GM23338 (cell line): ENCODE measurements at regions not wholly inside any gene's neighbourhood (a gene's known extent, or its start where the extent isn't known, plus 50 kb on each side); places are given as distances from the start of the nearest gene placed in this dataset.

Experiments
- ATAC-seq: fragments of 200-7000 bp; cut with Tn5 transposase; 3 replicates; pipeline ENCODE4 v1.9.1; 2020
- DNase-seq: peaks from one replicate; pipeline ENCODE4 v3.0.0-alpha.2; 2015; ENCODE audit warnings: low spot score
- H2AFZ ChIP-seq: fragments of 200-600 bp; sonication (generic); 2 replicates; pipeline ENCODE4 v1.8.0; 2016; ENCODE audit warnings: antibody characterized with exemption, mild to moderate bottlenecking, moderate library complexity
- H3F3A ChIP-seq: fragments of 200-600 bp; sonication (generic); replicated peaks from 2 replicates; pipeline ENCODE4 v1.8.0; 2017; ENCODE audit warnings: antibody characterized with exemption, mixed run types, low read depth
- H3K27ac ChIP-seq: fragments of 200-600 bp; sonication (generic); 2 replicates; pipeline ENCODE4 v1.6.1; 2016; ENCODE audit warnings: low read depth
- H3K27me3 ChIP-seq: fragments of 200-600 bp; sonication (generic); 2 replicates; pipeline ENCODE4 v1.8.0; 2016; ENCODE audit warnings: mild to moderate bottlenecking, mixed run types, moderate library complexity; ENCODE audit not compliant: insufficient read depth
- H3K36me3 ChIP-seq: fragments of 200-600 bp; sonication (generic); 2 replicates; pipeline ENCODE4 v1.8.0; 2016; ENCODE audit warnings: mild to moderate bottlenecking; ENCODE audit not compliant: insufficient read depth
- H3K4me1 ChIP-seq: fragments of 200-600 bp; sonication (generic); 2 replicates; pipeline ENCODE4 v1.8.0; 2016; ENCODE audit warnings: mild to moderate bottlenecking, moderate library complexity; ENCODE audit not compliant: insufficient read depth
- H3K4me2 ChIP-seq: fragments of 200-600 bp; sonication (generic); 2 replicates; pipeline ENCODE4 v1.7.1; 2017; ENCODE audit warnings: mixed run types
- H3K4me3 ChIP-seq: fragments of 200-600 bp; sonication (generic); 2 replicates; pipeline ENCODE4 v1.6.1; 2016; ENCODE audit warnings: mixed run types
- H3K79me2 ChIP-seq: fragments of 200-600 bp; sonication (generic); replicated peaks from 2 replicates; pipeline ENCODE4 v1.8.0; 2017; ENCODE audit warnings: mild to moderate bottlenecking; ENCODE audit not compliant: insufficient read depth
- H3K9me2 ChIP-seq: fragments of 200-600 bp; sonication (generic); 2 replicates; pipeline ENCODE4 v1.8.0; 2017; ENCODE audit not compliant: insufficient read depth
- H4K20me1 ChIP-seq: fragments of 200-600 bp; sonication (generic); replicated peaks from 2 replicates; pipeline ENCODE4 v1.8.0; 2017; ENCODE audit warnings: mild to moderate bottlenecking; ENCODE audit not compliant: insufficient read depth
- H3K27ac Mint-ChIP-seq: 2 replicates; pipeline ENCODE4 v1.8.0; 2020; ENCODE audit warnings: inconsistent platforms, mild to moderate bottlenecking, moderate library complexity, mixed read lengths
- H3K27me3 Mint-ChIP-seq: 3 replicates; pipeline ENCODE4 v1.8.0; 2022; ENCODE audit warnings: low read depth, mild to moderate bottlenecking, moderate library complexity, mixed read lengths, inconsistent platforms; ENCODE audit not compliant: insufficient read depth, poor library complexity
- H3K36me3 Mint-ChIP-seq: 3 replicates; pipeline ENCODE4 v1.8.0; 2021; ENCODE audit warnings: low read depth, mild to moderate bottlenecking, inconsistent platforms, moderate library complexity, mixed read lengths
- H3K4me1 Mint-ChIP-seq: 3 replicates; pipeline ENCODE4 v1.8.0; 2020; ENCODE audit warnings: mild to moderate bottlenecking, inconsistent platforms, mixed read lengths
- H3K4me3 Mint-ChIP-seq: 3 replicates; pipeline ENCODE4 v1.8.0; 2021; ENCODE audit warnings: moderate library complexity, mild to moderate bottlenecking, inconsistent platforms, mixed read lengths
- H3K9me3 Mint-ChIP-seq: 3 replicates; pipeline ENCODE4 v1.8.0; 2020; ENCODE audit warnings: moderate library complexity, mild to moderate bottlenecking, inconsistent platforms, mixed read lengths
- CREB1 ChIP-seq: fragments of 250-450 bp; sonication (Bioruptor Pico); IDR thresholded peaks from 2 replicates; pipeline ENCODE4 v1.5.0; 2020; ENCODE audit warnings: low read depth, mild to moderate bottlenecking, moderate library complexity
- CTCF ChIP-seq, 2 experiments: fragments of 200-600 bp in 1 of 2; sonication (generic) in 1 of 2; conservative IDR thresholded peaks; 2 replicates each; pipeline versions ENCODE4 v1.5.1 to v1.6.1; 2016 to 2017; ENCODE audit warnings: antibody characterized with exemption in 2 of 2, low read depth in 2 of 2, mild to moderate bottlenecking in 2 of 2, moderate library complexity in 1 of 2
- EZH2 ChIP-seq: fragments of 200-600 bp; sonication (generic); IDR thresholded peaks from one replicate; pipeline ENCODE4 v1.8.0; 2017; ENCODE audit warnings: antibody characterized with exemption, mild to moderate bottlenecking, low read depth; ENCODE audit not compliant: unreplicated experiment
- EZH2phosphoT487 ChIP-seq: fragments of 200-600 bp; sonication (generic); IDR thresholded peaks from one replicate; pipeline ENCODE4 v1.8.1; 2018; ENCODE audit warnings: antibody characterized with exemption; ENCODE audit not compliant: unreplicated experiment
- JUNB ChIP-seq: IDR thresholded peaks from one replicate; pipeline ENCODE4 v1.6.1; 2016; ENCODE audit warnings: antibody characterized with exemption; ENCODE audit not compliant: unreplicated experiment
- NANOG ChIP-seq: IDR thresholded peaks from 2 replicates; pipeline ENCODE4 v1.6.1; 2016; ENCODE audit warnings: antibody characterized with exemption, borderline replicate concordance
- POLR2AphosphoS5 ChIP-seq: IDR thresholded peaks from 2 replicates; pipeline ENCODE4 v1.6.1; 2016; ENCODE audit warnings: antibody characterized with exemption, low read depth
- REST ChIP-seq: IDR thresholded peaks from one replicate; pipeline ENCODE4 v1.6.1; 2018; ENCODE audit warnings: antibody characterized with exemption; ENCODE audit not compliant: unreplicated experiment
- STAT1 ChIP-seq: IDR thresholded peaks from one replicate; pipeline ENCODE4 v1.6.1; 2016; ENCODE audit warnings: antibody characterized with exemption; ENCODE audit not compliant: unreplicated experiment
- ZNF114 ChIP-seq: fragments of 250-450 bp; sonication (Bioruptor Pico); IDR thresholded peaks from 2 replicates; pipeline ENCODE4 v1.5.0; 2020; ENCODE audit warnings: mild to moderate bottlenecking, moderate library complexity
- ZNF331 ChIP-seq: fragments of 250-450 bp; sonication (Bioruptor Pico); IDR thresholded peaks from 2 replicates; pipeline ENCODE4 v1.5.0; 2020; ENCODE audit warnings: low read depth, mild to moderate bottlenecking, moderate library complexity
- TF ChIP-seq, protein P1 (sequence below): IDR thresholded peaks from 2 replicates; pipeline ENCODE4 v1.6.1; 2016; ENCODE audit warnings: antibody characterized with exemption
- TF ChIP-seq, protein P2 (sequence below): fragments of 250-450 bp; sonication (Bioruptor Pico); IDR thresholded peaks from 2 replicates; pipeline ENCODE4 v1.5.0; 2020; ENCODE audit warnings: mild to moderate bottlenecking, moderate library complexity

DNA sequence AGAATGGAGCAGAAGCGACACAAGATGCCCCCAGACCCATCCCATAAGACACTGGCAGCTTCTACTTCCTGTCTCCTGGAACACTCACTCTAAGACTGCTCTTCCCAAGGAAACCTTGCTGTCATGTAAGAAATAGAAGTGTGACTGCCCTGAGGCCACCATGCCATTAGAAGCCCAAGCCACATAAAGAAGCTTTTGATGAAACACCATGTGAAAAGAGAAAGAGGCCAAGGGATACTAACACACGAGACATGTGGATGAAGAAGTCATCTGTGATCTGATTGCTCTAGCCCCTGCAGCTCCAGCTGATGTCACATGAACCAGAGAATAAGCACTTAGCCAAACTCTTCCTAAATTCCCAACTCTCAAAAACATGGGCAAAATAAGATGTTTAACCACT, 117.9 kb upstream of the PCSK2 start:
- H3K4me3 Mint-ChIP-seq = no peak overlapping the region
- no peak overlapping the region for H2AFZ ChIP-seq
- ATAC-seq = no peak

More for the DNA sequence above, 117.9 kb upstream of the PCSK2 start:
- no peaks in the 10 kb centered on the region for H3K36me3 Mint-ChIP-seq
- H3K27ac Mint-ChIP-seq = no peak overlapping the region
- Histone ChIP-seq H3K4me1 (no peaks in the 10 kb centered on the region), H3F3A (no peaks in the 10 kb centered on the region), H3K4me3 (no peak overlapping the region), H3K27ac (no peak overlapping the region), H3K4me2 (no peak overlapping the region), H3K36me3 (no peaks in the 10 kb centered on the region), H3K79me2 (no peaks in the 10 kb centered on the region), H4K20me1 (no peaks in the 10 kb centered on the region), H3K27me3 (no peaks in the 10 kb centered on the region), H3K9me2 (no peaks in the 10 kb centered on the region)
- no peaks in the 10 kb centered on the region for H3K9me3 Mint-ChIP-seq
- TF ChIP-seq NANOG (no peak), STAT1 (no peak), CREB1 (CRISPR knock-in tag) (no peak), ZNF114 (no peak), REST (no peak), POLR2AphosphoS5 (no peak), EZH2 (no peak), EZH2phosphoT487 (no peak), JUNB (no peak), ZNF331 (CRISPR knock-in tag) (no peak), CTCF (conservative IDR thresholded peaks at IDR 0.05; ENCODE audit: low read depth in 2 of 2) (no peak)
- TF ChIP-seq, protein P1, sequence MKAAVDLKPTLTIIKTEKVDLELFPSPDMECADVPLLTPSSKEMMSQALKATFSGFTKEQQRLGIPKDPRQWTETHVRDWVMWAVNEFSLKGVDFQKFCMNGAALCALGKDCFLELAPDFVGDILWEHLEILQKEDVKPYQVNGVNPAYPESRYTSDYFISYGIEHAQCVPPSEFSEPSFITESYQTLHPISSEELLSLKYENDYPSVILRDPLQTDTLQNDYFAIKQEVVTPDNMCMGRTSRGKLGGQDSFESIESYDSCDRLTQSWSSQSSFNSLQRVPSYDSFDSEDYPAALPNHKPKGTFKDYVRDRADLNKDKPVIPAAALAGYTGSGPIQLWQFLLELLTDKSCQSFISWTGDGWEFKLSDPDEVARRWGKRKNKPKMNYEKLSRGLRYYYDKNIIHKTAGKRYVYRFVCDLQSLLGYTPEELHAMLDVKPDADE = no peak
- TF ChIP-seq, protein P2, sequence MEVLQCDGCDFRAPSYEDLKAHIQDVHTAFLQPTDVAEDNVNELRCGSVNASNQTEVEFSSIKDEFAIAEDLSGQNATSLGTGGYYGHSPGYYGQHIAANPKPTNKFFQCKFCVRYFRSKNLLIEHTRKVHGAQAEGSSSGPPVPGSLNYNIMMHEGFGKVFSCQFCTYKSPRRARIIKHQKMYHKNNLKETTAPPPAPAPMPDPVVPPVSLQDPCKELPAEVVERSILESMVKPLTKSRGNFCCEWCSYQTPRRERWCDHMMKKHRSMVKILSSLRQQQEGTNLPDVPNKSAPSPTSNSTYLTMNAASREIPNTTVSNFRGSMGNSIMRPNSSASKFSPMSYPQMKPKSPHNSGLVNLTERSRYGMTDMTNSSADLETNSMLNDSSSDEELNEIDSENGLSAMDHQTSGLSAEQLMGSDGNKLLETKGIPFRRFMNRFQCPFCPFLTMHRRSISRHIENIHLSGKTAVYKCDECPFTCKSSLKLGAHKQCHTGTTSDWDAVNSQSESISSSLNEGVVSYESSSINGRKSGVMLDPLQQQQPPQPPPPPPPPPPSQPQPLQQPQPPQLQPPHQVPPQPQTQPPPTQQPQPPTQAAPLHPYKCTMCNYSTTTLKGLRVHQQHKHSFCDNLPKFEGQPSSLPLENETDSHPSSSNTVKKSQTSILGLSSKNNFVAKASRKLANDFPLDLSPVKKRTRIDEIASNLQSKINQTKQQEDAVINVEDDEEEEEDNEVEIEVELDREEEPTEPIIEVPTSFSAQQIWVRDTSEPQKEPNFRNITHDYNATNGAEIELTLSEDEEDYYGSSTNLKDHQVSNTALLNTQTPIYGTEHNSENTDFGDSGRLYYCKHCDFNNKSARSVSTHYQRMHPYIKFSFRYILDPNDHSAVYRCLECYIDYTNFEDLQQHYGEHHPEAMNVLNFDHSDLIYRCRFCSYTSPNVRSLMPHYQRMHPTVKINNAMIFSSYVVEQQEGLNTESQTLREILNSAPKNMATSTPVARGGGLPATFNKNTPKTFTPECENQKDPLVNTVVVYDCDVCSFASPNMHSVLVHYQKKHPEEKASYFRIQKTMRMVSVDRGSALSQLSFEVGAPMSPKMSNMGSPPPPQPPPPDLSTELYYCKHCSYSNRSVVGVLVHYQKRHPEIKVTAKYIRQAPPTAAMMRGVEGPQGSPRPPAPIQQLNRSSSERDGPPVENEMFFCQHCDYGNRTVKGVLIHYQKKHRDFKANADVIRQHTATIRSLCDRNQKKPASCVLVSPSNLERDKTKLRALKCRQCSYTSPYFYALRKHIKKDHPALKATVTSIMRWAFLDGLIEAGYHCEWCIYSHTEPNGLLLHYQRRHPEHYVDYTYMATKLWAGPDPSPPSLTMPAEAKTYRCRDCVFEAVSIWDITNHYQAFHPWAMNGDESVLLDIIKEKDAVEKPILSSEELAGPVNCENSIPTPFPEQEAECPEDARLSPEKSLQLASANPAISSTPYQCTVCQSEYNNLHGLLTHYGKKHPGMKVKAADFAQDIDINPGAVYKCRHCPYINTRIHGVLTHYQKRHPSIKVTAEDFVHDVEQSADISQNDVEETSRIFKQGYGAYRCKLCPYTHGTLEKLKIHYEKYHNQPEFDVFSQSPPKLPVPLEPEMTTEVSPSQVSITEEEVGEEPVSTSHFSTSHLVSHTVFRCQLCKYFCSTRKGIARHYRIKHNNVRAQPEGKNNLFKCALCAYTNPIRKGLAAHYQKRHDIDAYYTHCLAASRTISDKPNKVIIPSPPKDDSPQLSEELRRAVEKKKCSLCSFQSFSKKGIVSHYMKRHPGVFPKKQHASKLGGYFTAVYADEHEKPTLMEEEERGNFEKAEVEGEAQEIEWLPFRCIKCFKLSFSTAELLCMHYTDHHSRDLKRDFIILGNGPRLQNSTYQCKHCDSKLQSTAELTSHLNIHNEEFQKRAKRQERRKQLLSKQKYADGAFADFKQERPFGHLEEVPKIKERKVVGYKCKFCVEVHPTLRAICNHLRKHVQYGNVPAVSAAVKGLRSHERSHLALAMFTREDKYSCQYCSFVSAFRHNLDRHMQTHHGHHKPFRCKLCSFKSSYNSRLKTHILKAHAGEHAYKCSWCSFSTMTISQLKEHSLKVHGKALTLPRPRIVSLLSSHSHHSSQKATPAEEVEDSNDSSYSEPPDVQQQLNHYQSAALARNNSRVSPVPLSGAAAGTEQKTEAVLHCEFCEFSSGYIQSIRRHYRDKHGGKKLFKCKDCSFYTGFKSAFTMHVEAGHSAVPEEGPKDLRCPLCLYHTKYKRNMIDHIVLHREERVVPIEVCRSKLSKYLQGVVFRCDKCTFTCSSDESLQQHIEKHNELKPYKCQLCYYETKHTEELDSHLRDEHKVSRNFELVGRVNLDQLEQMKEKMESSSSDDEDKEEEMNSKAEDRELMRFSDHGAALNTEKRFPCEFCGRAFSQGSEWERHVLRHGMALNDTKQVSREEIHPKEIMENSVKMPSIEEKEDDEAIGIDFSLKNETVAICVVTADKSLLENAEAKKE (CRISPR knock-in tag) = no peak
- DNase-seq = no peak
- H3K27me3 Mint-ChIP-seq = peaks cover 1% of the 10 kb centered on the region
- peaks cover 3% of the 10 kb centered on the region; the same call in 2 of the 3 replicates for H3K4me1 Mint-ChIP-seq
